GM13976 (cell line): ENCODE measurements at regions not wholly inside any gene's neighbourhood (a gene's known extent, or its start where the extent isn't known, plus 50 kb on each side); places are given as distances from the start of the nearest gene placed in this dataset.

ENCODE experiments used
- DNase-seq: peaks from one replicate; pipeline ENCODE4 v3.0.0; 2012; ENCODE audit warnings: low spot score
- CTCF ChIP-seq: IDR thresholded peaks from 2 replicates; pipeline ENCODE4 v1.5.1; 2012; ENCODE audit warnings: borderline replicate concordance, mild to moderate bottlenecking; ENCODE audit not compliant: insufficient read depth; ENCODE audit errors: extremely low read depth, missing control alignments, control extremely low read depth
- in situ Hi-C: fragments of 300-500 bp; cut with MboI; formaldehyde crosslinking; loops from one replicate; pipeline ENCODE4 v1.12.0; 2022; ENCODE audit warnings: low sequenced_read_pairs, mixed read lengths, inconsistent platforms; ENCODE audit not compliant: unreplicated experiment

GRCh38 chr7:49172639-49173038 lies 248.3 kb downstream of the CDC14C start:
- in situ Hi-C loops, result no loop called here
- DNase-seq, result no peak
- TF ChIP-seq CTCF, result no peak

- DNase-seq, result no peak
- TF ChIP-seq CTCF, result no peak
- in situ Hi-C loops, result no loop called here
These were observed 250.0 kb downstream of the CDC14C start for GRCh38 chr7:49174396-49174795.

- TF ChIP-seq CTCF, result no peak
- no peak for DNase-seq
- in situ Hi-C loops, result no loop called here
These were observed 263.4 kb downstream of the CDC14C start for GRCh38 chr7:49187543-49188268.

- no peak for DNase-seq
- in situ Hi-C loops, result no loop called here
- no peak for TF ChIP-seq CTCF
These were observed 304.2 kb downstream of the CDC14C start for GRCh38 chr7:49228426-49229098.

GRCh38 chr7:49229246-49229645 lies 304.9 kb downstream of the CDC14C start:
- no peak for TF ChIP-seq CTCF
- in situ Hi-C loops, result no loop called here
- DNase-seq, result no peak

- TF ChIP-seq CTCF, result no peak
These were observed 319.2 kb downstream of the CDC14C start for GRCh38 chr7:49243521-49243920.

More at GRCh38 chr7:49243521-49243920, 319.2 kb downstream of the CDC14C start:
- DNase-seq, result no peak
- in situ Hi-C loops, result no loop called here
